PFSK-1 (cell line): ENCODE measurements at regions not wholly inside any gene's neighbourhood (a gene's known extent, or its start where the extent isn't known, plus 50 kb on each side); places are given as distances from the start of the nearest gene placed in this dataset.

Experiments
- FOXP2 ChIP-seq: optimal IDR thresholded peaks from 2 replicates; pipeline ENCODE3; 2011; ENCODE audit warnings: borderline replicate concordance, control low read depth, inconsistent platforms; ENCODE audit not compliant: insufficient read depth; ENCODE audit errors: extremely low read length, extremely low read depth
- POLR2AphosphoS5 ChIP-seq: IDR thresholded peaks from 2 replicates; pipeline ENCODE4 v1.6.1; 2012; ENCODE audit warnings: low read depth, mild to moderate bottlenecking, control low read depth, low read length, moderate library complexity
- SIN3A ChIP-seq: IDR thresholded peaks from 2 replicates; pipeline ENCODE4 v1.6.1; 2012; ENCODE audit warnings: mild to moderate bottlenecking, low read length, moderate library complexity, borderline replicate concordance; ENCODE audit not compliant: insufficient read depth
- TAF1 ChIP-seq: IDR thresholded peaks from 2 replicates; pipeline ENCODE4 v1.6.1; 2012; ENCODE audit warnings: low read length, control low read depth, borderline replicate concordance; ENCODE audit not compliant: insufficient read depth
- TF ChIP-seq, protein P1 (sequence below), 2 experiments: IDR thresholded peaks; 2 replicates each; pipeline versions ENCODE4 v1.6.1 to v1.8.0; 2011 to 2012; ENCODE audit warnings: low read depth in 2 of 2, low read length in 2 of 2, control low read depth in 1 of 2, inconsistent platforms in 1 of 2, mild to moderate bottlenecking in 1 of 2, moderate library complexity in 1 of 2; ENCODE audit not compliant: insufficient read depth in 1 of 2

DNA sequence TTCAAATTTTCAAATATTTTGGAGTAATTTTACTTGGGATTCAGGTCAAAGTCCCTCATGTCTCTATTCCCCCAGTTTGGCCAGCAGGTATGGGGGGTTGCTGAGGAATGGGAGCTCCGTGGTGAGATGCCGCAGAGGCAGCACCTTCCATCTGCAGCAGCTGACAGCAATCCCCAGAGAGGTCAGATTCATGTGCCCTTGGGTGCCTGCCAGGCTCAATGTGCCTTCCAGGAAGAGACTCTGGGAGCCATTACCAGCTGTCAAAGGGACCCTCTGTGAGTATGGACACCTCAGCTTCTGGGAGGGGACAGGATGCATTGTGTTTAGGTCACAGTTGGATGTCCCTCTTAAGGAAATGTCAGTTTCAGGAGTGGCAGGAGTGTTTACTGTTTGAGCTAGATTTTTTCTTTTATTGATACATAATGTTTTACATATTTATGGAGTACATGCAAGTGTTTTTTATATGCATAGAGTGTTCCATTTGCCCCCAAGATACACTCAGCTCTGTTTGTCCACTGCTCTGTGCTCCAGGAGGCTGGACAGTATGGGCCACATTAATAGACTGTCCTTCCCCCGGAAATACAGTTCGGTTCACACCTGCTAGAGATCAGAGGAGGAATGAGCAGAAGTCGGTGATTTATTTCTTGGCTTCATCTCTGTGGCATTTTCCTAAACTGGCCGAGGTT lies 75.3 kb upstream of the GRB10 start:
- TF ChIP-seq POLR2AphosphoS5 (no peak), SIN3A (no peak)

- TF ChIP-seq FOXP2 (no peak), SIN3A (no peak), TAF1 (no peak), POLR2AphosphoS5 (no peak)
- TF ChIP-seq, protein P1, sequence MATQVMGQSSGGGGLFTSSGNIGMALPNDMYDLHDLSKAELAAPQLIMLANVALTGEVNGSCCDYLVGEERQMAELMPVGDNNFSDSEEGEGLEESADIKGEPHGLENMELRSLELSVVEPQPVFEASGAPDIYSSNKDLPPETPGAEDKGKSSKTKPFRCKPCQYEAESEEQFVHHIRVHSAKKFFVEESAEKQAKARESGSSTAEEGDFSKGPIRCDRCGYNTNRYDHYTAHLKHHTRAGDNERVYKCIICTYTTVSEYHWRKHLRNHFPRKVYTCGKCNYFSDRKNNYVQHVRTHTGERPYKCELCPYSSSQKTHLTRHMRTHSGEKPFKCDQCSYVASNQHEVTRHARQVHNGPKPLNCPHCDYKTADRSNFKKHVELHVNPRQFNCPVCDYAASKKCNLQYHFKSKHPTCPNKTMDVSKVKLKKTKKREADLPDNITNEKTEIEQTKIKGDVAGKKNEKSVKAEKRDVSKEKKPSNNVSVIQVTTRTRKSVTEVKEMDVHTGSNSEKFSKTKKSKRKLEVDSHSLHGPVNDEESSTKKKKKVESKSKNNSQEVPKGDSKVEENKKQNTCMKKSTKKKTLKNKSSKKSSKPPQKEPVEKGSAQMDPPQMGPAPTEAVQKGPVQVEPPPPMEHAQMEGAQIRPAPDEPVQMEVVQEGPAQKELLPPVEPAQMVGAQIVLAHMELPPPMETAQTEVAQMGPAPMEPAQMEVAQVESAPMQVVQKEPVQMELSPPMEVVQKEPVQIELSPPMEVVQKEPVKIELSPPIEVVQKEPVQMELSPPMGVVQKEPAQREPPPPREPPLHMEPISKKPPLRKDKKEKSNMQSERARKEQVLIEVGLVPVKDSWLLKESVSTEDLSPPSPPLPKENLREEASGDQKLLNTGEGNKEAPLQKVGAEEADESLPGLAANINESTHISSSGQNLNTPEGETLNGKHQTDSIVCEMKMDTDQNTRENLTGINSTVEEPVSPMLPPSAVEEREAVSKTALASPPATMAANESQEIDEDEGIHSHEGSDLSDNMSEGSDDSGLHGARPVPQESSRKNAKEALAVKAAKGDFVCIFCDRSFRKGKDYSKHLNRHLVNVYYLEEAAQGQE (IDR thresholded peaks at IDR 0.05; ENCODE audit: insufficient read depth in 1 of 2, low read depth in 2 of 2, low read length in 2 of 2), result no peak
Observed at GRCh38 chr7:50856806-50857205, 74.1 kb upstream of the GRB10 start.

GRCh38 chr7:50856231-50856630 lies 73.5 kb upstream of the GRB10 start:
- TF ChIP-seq TAF1 (no peak), FOXP2 (no peak), SIN3A (no peak), POLR2AphosphoS5 (no peak)
- TF ChIP-seq, protein P1 (IDR thresholded peaks at IDR 0.05; ENCODE audit: insufficient read depth in 1 of 2, low read depth in 2 of 2, low read length in 2 of 2), result no peak

DNA sequence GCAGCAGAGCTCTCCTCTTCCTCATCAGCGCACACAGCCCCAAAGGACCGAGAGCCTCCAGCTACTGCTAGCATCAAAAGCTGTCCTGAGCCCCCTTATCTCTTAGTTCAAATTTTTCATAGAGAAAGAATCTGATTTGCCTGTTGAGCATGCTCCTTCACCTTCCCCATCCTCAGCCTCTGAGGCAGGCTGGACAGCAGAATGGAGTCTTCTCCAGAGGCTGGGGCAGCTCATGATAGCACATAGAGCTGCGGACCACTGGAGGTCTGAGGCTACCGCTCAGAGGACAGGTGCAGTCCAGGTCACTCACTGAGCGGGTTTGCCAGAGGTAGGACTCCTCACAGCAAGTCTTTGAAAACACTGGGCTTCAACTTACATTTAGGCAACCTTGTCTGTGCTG lies 72.8 kb upstream of the GRB10 start:
- TF ChIP-seq FOXP2 (no peak), SIN3A (no peak), POLR2AphosphoS5 (no peak), TAF1 (no peak)
- TF ChIP-seq, protein P1 (IDR thresholded peaks at IDR 0.05; ENCODE audit: insufficient read depth in 1 of 2, low read depth in 2 of 2, low read length in 2 of 2), result no peak

DNA sequence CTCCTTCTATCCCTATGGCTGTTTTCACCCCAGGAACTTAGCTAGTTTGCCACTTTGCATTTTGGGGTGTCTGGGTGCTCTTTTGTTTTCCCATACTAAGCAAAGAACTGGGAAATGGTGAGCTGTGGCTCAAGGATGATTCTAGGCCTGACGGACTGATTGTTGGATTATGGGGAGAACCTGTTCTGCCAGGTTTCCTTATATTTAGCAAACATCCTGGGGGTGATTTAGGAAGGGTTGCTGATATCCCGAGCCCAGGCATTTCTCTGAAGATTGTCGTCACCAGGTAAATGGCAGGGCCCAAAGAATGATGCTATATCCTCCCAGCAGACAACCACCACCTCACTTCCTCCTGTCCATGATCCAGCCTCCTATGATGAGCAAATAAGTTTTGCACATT lies 72.1 kb upstream of the GRB10 start:
- TF ChIP-seq FOXP2 (no peak), POLR2AphosphoS5 (no peak), SIN3A (no peak), TAF1 (no peak)
- TF ChIP-seq, protein P1 (IDR thresholded peaks at IDR 0.05; ENCODE audit: insufficient read depth in 1 of 2, low read depth in 2 of 2, low read length in 2 of 2), result no peak
